T follicular helper cell (primary cell): ENCODE measurements at regions not wholly inside any gene's neighbourhood (a gene's known extent, or its start where the extent isn't known, plus 50 kb on each side); places are given as distances from the start of the nearest gene placed in this dataset.
"Not testable (repeated sequence)": the region's sequence is repeated elsewhere in the genome, so short reads cannot be mapped to it uniquely, and the experiment has no call there.

Experiments
- DNase-seq: peaks from one replicate; pipeline ENCODE4 v3.0.0-alpha.2; 2020; ENCODE audit warnings: low read depth

DNA sequence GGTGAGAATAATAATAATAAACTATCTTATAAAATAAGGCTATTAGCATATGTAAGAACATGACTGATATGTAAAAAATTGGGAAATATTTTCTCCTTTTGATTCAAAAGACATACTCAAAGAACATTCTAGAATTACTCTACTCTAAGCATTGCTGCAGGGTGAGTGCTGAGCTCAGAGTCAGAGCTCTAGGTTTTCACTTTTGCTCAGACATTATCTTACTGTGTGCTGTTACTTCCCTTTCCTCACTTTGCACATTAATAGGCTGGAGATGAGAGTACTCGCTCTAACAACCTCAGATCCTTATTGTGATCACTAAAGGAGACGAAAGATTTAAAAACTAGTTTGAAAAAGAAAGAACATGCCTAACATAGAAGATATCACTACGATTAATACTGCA, 99.4 kb upstream of the C9orf72 start:
- no peak for DNase-seq

DNA sequence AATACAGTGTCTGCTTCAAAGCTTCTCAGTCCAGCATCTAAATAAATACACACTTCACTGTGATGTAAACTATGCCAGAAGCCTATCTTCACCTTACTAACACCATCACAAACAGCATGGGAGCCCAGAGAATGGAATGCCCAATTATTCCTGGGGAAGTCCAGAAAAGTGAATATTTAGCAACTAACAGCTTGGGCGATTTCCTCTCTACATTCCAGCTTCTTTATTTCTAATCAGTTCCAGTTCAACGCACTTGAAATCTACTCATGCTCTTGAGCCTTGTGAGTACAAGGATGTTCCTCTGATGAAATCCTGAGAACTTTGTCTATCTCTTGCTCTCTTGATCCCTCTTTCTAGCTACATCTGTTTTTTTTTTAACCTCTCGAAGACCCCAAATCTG, 100.4 kb upstream of the C9orf72 start:
- no peak for DNase-seq

DNA sequence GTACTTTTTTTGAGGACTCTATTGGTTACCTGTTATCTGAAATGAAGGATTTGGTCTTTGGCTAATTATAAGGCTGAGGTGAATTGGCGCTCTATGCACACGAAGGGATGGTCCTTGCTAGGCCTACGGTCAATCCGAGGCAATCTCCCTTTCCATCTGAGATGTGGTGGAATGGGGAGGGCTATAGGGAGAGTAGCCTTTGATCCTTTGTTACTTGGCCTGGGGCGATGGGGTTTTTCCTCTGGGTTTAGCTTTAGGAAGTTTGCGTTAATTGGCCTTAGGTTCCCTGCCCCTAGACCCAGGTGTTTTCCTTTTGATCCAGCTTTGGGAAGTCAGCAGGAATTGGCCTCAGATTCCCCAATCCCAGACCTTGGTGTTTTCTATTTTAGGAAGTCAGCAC, 102.1 kb upstream of the C9orf72 start:
- DNase-seq, result no peak

DNA sequence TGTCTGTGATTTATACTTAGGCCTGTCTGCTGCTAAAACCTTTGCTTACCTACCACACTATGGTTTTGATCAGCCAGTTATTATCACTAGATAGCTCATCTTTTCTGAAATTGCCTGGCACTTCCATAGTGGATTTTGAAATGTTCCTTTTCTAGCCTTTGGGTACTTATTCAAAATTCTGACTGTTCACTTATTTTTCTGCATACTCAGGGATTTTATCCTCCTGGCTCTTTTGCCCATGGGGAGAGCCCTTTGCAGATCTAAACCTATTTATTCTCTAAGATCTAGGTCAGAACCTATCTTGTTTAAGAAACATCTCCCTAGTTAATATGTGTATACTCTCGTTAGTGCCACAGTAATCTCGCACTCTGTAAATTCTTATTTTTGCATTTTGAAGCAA, 103.5 kb upstream of the C9orf72 start:
- no peak for DNase-seq

DNA sequence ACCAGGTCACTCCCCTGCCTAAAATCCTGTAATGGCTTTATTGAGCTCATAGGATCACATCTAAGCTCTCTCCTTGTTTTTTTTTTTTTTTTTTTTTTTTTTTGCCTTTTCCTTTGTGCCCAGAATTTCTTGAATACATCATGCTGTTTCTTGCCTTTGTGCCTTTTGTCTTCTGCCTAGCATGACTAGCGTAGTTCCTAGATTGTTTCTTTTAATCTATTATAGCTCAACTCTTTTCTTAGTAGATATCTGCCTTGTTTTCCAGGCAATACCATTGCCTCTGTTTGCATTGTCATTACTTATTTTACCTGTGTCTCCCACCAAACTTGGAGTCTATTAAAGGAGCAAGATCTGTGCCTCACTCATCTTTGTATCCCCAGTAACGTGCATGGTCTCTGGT, 106.1 kb upstream of the C9orf72 start:
- no peak for DNase-seq

DNA sequence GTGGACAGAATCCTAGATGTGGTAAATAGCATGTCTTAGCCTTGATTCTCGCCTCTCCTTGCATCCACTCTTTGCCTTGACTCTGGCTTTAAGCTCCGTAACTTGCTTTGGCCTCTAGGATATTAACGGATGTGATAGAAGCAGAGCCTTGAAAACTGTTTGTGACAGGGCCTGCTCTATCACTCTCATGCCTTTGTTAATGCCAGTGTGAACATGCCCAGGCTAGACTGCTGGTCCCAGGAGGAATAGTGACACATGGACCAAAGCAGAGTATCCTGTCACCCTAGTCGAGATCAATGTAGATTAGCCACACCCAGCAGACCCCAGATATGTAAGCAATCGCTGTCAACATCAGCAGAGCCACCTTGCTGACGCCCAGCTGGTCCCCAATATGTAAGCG, 109.9 kb upstream of the C9orf72 start:
- no peak for DNase-seq

DNA sequence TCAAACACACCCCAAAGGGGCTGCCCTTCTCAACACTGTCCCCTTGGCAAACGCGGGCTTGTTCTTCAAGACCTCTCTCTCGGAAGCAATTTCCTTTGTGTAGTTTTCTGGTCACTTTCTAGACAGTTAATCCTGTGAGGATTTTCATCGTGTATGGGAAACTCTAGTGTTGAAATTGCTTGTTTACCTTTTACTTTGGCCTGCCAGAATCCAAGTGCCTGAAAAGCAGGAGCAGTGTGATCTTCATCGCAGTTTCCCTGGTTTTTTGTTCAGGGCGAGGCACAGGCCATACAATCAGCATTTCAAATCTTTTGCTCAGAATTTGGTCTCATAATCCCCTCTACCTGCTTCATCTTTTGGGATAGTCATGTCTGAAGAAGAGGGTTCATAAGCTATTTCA, 115.7 kb upstream of the C9orf72 start:
- DNase-seq, result no peak

DNA sequence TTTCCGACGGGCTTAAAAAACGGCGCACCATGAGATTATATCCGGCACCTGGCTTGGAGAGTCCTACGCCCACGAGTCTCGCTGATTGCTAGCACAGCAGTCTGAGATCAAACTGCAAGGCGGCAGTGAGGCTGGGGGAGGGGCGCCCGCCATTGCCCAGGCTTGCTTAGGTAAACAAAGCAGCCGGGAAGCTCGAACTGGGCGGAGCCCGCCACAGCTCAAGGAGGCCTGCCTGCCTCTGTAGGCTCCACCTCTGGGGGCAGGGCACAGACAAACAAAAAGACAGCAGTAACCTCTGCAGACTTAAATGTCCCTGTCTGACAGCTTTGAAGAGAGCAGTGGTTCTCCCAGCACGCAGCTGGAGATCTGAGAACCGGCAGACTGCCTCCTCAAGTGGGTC, 117.5 kb upstream of the C9orf72 start:
- DNase-seq, result not testable (repeated sequence)

DNA sequence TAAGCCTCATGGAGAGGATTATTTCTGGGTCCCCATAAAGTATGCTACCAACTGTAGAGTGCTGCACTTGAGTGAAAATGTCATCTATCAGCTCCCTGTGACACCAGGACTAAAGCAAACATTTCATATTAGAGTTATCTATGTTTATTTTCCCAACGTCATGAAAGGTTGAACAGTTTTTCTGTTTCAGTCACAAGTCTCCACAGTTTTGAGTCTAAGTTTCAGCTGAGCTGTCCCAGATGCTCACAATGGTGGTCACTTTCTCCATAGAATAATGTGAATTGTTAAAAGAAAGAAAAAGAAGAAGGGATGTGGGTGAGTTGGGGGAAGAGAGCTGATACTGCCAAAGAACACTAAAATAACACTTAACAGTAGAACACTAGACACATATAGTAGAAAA, 126.3 kb upstream of the C9orf72 start:
- DNase-seq, result no peak

DNA sequence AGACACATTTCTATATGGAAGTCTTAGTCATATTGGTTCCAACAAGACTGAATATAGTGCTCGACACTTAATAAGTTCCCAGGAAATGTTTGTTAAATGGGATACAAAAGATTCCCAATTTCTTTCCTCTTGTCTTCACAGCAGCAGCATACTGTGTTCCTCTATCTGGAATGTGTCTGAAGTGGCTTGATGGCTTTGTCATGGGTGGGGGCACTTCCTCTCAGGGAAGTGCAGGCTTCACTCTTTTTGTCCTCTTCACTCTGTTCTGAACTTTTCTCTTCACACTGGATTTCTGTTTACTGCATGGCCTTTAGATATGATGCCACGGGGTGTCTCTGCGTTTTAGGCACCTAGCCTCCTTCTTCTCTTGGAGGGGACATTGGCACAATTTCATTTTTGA, 127.7 kb upstream of the C9orf72 start:
- no peak for DNase-seq

DNA sequence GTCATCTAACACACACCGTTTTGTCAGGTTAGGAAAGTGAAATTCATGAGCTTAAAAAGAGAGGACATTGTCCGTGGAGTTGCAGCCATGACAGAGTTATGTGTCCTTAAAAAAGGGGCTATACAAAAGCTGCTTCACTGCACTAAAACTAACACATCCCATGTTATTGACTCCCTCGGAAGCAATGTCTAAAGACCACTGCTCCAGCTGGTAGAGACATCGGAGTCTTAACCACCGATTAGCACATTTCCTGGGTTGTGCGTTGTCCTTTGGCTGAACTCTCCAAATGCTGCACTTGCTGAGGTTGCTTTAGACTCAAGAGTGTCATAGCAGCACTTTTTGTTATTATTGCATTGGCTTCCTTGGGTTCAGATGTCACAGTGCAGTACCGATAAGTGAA, 128.3 kb upstream of the C9orf72 start:
- DNase-seq, result no peak

DNA sequence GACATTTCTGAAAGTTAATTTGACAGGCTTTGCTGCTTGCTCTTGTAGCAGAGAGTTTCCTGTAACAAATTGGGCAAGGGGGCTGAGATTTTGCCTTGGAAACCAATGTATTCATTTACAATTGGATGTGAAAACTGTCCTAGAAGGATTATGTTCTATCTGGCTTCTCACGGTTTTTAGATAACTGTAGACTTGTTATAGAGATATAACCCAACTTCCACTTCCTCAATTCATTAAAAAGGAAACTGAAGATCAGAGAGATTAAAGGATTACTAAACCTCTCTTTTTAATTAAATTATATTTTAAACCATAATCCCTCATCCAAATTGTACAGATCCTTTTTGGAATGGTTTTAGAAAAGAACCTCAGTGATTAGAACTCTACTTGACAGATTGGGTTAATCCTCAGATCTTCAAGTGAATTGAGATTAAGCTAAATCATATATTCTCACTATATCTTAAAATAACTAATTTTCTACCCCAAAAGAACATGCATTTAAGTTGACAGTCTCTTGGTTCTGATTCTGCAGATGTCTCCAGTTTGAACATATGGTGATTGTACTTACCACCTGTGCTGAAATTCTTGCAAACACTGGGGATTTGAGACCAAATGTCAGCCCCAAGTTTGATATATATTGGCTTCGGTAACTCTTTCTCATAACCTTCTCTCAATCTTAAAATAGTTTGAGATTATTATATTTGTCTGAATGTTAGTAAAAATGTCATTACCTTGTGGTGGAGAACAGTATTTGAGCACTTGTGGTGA, 130.1 kb upstream of the C9orf72 start:
- no peak for DNase-seq

DNA sequence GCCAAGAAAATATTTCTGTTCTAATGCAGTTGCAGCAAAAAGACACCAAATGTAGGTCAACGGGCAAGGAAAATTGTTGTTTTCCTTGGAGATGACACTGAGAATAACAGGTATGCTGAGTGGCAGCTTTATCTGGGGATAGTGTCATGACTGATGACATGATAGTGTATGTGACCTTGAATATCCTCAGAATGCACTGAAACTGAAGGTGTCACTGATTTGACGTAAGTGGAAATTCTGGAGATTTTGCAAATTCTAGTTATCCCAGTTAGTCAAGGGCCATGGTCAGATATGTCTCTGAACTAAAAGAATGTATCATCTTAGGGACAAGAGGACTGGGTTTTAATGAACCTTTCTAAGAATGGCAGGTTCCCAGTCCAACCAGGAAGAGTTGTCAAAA, 138.0 kb upstream of the C9orf72 start:
- no peak for DNase-seq

DNA sequence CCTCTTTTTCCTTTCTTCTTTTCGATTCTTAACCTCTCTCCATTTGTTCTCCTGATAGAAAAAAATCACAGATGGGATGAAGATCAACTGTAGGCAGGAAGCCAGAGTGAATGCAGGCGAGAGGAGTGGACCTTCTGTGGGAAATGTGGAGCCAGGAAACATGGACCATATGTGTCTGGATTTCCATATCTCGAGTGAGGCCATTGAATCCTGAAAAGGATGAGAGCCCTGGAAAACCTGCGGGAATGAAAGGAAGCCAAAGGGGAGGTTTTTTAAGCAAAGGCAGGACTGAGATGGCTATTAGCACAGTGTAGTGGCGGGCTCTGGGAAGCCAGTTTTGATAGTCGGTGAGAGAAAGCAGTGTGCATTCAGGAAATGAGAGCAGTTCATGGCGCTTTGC, 139.5 kb upstream of the C9orf72 start:
- DNase-seq, result no peak

DNA sequence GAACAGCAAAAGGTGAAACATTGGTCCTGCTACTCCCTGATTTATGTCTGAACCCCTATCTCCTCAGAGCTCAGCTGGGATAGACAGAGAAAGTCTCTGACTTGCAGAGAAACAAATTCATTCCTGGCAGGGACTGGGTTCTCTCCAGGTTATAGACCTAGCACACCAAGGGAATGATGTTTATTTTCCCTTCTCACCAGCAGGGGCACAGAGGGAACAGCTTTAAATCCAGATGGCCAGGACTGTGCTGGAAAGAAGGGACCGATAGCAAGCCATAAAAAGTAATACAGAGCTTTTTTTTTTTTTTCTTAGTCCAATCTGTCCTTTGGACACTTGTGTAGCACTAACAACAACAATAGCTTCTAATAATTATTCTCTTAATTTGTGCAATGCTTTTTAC, 141.1 kb upstream of the C9orf72 start:
- DNase-seq, result no peak

DNA sequence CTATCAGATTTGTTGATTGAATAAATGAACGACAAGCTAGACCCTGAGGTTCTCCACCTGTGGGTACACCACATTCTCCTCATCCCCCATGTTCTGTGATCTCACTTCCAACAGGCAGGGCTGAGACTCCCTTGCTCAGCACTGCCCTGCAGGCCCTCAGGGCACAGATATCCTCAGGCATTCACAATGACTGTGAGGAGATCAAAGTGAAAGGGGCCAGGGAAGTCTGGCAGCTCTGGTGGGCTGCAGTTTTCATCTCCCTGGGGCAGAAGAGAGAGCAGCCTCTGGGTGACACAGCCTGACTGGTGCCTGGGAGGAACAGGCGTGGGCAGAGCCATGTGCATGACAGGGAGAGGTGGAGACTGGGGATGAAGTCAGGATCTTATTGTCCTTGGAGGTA, 142.4 kb upstream of the C9orf72 start:
- no peak for DNase-seq

DNA sequence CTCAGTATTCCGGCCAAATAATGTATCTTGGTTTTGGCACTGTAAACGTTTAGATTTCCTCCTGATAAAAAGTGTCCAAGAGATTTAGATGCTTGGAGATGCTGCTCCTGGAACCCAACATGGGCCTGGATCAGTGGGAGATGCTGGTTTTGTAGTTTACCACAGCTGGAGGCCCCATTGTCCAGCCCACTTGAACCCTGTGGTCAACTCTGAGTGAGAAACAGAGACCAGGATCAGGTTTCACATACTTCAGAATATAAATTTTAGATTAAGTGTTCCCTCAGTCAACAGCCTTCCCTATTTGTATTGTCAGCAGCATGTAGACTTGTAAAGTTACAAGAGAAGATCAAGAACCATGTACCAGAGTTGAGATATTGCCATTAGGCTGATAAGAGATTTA, 144.7 kb upstream of the C9orf72 start:
- no peak for DNase-seq

DNA sequence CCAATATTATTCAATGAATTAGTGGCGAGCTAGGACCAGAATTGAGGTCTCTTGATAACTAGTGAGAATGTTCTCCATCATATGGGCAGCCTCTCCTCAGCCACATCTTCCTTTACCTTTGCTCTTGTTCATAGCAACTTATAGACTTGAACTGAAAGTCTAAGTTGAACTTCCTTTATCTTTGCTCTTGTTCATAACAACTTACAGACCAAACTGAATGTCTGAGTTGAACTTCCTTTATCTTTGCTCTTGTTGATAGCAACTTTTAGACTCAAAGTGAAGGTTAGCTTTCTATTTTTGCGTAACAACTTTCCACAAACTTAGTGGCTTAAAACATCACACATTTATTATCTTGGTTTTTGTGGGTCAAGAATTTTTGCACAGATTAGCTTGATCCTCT, 146.4 kb upstream of the C9orf72 start:
- DNase-seq, result no peak

DNA sequence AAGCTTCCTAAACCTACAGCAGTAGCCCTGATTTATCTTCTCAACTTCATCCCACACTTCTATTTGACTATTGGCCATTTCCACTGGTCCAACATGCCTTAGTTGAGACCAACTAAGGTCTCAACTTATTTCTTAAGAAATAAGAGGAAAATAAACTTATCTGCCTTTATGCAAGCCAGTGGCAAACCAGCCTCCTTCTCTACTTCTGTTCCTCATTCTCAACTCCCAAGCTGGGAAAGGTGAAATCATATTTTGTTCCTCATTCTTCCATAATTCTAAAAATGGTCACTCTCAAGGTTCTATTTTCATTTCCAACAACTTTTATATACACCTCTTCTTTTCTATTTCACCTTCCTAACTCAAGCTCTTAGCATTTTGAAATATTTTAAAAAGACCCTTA, 149.6 kb upstream of the C9orf72 start:
- DNase-seq, result no peak

DNA sequence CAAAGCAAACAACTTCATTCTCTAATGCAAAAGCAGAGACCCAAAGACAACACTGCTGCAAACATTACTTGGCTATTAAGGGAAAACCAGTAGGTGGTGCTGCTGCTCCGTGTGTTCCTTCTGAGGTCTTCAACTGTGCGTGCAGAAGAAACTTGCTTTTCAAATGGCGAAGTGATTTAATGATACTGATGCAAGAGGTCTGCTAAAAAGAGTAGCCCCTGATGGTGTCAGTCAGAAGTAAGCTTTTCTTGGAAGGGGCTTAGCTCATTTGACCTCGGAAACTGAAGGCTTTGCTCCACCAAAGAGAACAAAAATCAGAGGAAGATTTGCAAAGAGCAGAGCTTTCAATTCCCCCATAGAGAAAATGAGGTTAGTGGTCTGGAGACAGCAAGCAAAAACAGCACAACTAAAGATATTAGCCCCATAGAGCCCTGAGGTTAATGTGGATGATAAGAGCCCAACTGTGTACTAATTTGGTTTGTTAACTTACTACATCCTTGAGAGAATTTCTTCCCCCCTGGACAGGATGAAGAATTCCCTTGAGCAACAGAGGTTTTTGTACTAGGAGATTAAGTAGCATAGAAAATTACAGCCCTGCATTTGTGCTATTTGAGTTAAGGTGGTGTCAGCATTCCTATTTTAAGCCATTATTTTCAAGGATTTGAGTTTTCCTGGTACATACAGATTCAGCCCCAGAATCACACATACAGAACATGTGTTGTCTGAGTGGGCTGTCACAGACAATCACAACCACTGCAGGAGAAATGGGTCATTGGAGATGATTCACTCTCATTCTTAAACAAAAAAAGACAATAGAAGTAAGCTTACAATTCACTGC, 153.2 kb upstream of the C9orf72 start:
- DNase-seq, result peak; percentile 18

DNA sequence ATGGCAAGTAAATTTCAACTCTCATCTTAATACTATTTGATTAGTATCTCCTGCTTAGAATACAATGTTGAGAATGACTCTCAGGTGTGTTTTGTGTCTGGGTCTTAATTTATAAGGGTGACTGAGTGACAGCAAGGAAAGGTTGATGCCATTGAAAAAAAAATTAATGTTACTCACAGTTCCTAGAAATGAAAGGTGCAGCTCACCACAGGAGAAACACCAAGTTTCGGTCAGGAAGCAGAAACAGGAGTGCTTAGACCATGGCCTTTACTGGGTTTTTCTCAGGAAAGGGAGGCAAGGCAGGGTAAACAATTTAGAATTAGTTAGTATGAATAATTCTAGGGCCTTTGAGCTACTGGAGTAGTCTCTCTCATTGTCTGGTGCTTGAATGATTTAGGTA, 159.2 kb upstream of the C9orf72 start:
- no peak for DNase-seq

DNA sequence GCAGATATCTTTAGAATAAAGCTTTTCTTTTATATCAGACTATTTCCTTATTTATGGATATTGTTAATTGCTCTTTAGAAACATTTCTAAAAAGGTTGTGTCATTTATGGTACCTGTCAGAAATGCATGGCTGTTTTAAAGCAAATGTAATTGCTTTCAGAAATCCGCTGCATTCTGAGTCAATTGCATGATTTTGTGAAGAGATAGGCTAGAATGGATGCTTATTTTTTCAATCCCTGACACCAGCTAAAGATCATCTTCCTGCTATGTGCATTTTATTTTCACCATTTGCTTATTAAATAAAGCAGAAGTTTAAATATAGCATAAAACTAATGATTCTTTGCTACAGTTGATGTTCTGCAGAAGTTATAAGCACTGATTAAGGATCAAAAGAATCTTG, 170.2 kb upstream of the C9orf72 start:
- DNase-seq, result no peak

DNA sequence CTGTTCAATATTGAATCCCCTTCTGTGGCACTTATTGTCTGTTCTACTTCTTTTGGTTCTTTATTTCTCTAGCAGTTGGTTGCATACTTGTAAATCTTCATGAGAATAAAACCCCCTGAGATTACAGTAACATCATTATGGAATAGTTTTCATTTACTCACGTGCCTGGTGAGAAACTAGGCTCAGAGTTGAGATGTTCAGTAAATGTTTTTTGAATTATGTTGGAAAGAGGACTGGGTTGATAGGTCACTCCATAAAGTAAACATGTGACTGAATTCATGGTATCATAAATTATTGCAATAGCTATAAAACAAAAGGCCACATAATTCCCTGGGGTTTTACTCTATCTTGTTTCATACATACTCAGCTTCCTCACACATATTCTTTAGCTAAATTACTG, 174.2 kb upstream of the C9orf72 start:
- no peak for DNase-seq

DNA sequence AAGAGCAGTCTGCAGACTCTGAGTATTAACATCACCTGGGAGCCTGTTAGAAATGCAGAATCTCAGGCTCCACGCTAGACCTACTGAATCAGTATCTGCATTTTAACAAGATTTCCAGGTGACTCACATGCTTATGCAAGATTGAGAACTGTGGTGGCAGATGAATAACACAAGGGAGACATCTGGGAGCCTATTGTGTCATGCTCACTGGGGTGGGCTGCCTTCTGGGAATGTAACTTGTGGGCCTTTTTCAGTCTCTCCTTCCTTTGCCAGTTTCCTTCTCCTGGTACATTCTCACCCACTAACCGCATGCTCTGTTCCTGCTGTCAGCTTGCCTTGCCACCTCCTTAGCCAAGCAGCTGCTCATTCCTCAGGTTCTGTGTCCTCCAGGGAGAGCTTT, 176.6 kb upstream of the C9orf72 start:
- DNase-seq, result no peak
